DND-41 (cell line): ENCODE measurements at regions not wholly inside any gene's neighbourhood (a gene's known extent, or its start where the extent isn't known, plus 50 kb on each side); places are given as distances from the start of the nearest gene placed in this dataset.

Source experiments
- ATAC-seq: fragments of 200-7000 bp; cut with Tn5 transposase; 3 replicates; pipeline ENCODE4 v1.9.1; 2021; ENCODE audit warnings: low read depth; ENCODE audit not compliant: insufficient read depth
- DNase-seq: peaks from one replicate; pipeline ENCODE4 v3.0.0-alpha.2; 2020
- H2AFZ ChIP-seq: 2 replicates; pipeline ENCODE4 v1.6.0; 2012; ENCODE audit warnings: low read depth, low read length
- H3K27ac ChIP-seq: 2 replicates; pipeline ENCODE4 v1.5.1; 2012; ENCODE audit warnings: low read length, inconsistent platforms
- H3K27me3 ChIP-seq: fragments of 200-600 bp; sonication (generic); 2 replicates; pipeline ENCODE4 v1.6.0; 2012; ENCODE audit warnings: low read length, mild to moderate bottlenecking, inconsistent platforms; ENCODE audit not compliant: insufficient read depth, poor library complexity
- H3K36me3 ChIP-seq: 2 replicates; pipeline ENCODE4 v1.5.1; 2012; ENCODE audit warnings: low read length, inconsistent platforms; ENCODE audit not compliant: insufficient read depth
- H3K4me1 ChIP-seq: 2 replicates; pipeline ENCODE4 v1.5.1; 2012; ENCODE audit warnings: mild to moderate bottlenecking, low read length; ENCODE audit not compliant: insufficient read depth
- H3K4me2 ChIP-seq: 2 replicates; pipeline ENCODE4 v1.6.0; 2012; ENCODE audit warnings: mild to moderate bottlenecking, moderate library complexity, low read length, inconsistent platforms; ENCODE audit not compliant: insufficient read depth
- H3K4me3 ChIP-seq, 2 experiments: fragments of 200-600 bp in 1 of 2; shearing (Covaris generic) in 1 of 2; 2 replicates each; pipeline ENCODE4 v1.5.1; 2012 to 2016; ENCODE audit warnings: inconsistent platforms in 2 of 2, low read length in 2 of 2, mild to moderate bottlenecking in 2 of 2, low read depth in 1 of 2, moderate library complexity in 1 of 2
- H3K79me2 ChIP-seq: 2 replicates; pipeline ENCODE4 v1.6.0; 2012; ENCODE audit warnings: low read length, inconsistent platforms; ENCODE audit not compliant: insufficient read depth
- H3K9ac ChIP-seq: 2 replicates; pipeline ENCODE4 v1.6.0; 2012; ENCODE audit warnings: low read depth, mild to moderate bottlenecking, inconsistent platforms, low read length, moderate library complexity
- H3K9me3 ChIP-seq: 2 replicates; pipeline ENCODE4 v1.5.1; 2012; ENCODE audit warnings: low read length, moderate library complexity, mild to moderate bottlenecking, inconsistent platforms; ENCODE audit not compliant: insufficient read depth, severe bottlenecking
- H4K20me1 ChIP-seq: 2 replicates; pipeline ENCODE4 v1.6.0; 2012; ENCODE audit warnings: low read length; ENCODE audit not compliant: insufficient read depth
- CTCF ChIP-seq: IDR thresholded peaks from 2 replicates; pipeline ENCODE4 v1.5.1; 2012; ENCODE audit warnings: borderline replicate concordance, low read length, moderate library complexity, mild to moderate bottlenecking; ENCODE audit not compliant: poor library complexity, severe bottlenecking; ENCODE audit errors: extremely low read depth
- EZH2 ChIP-seq: IDR thresholded peaks from 3 replicates; pipeline ENCODE4 v1.6.1; 2012; ENCODE audit warnings: borderline replicate concordance, low read depth, mild to moderate bottlenecking, moderate library complexity, low read length, inconsistent platforms; ENCODE audit not compliant: severe bottlenecking

GRCh38 chr14:37977481-37977880 is 230.2 kb upstream of the SSTR1 start:
- ATAC-seq (no peak), DNase-seq (no peak)
- no peak overlapping the region for H3K4me3 ChIP-seq
- H3K79me2 ChIP-seq = no peaks in the 10 kb centered on the region
- no peak overlapping the region for H3K27ac ChIP-seq
- H3K36me3 ChIP-seq = no peaks in the 10 kb centered on the region
- TF ChIP-seq CTCF = no peak
- no peaks in the 10 kb centered on the region for H3K27me3 ChIP-seq
- no peaks in the 10 kb centered on the region for H3K4me1 ChIP-seq
- H2AFZ ChIP-seq = no peak overlapping the region
- no peak overlapping the region for H3K9ac ChIP-seq
- H3K9me3 ChIP-seq = peaks cover 18% of the 10 kb centered on the region
- H4K20me1 ChIP-seq = no peaks in the 10 kb centered on the region
- no peak overlapping the region for H3K4me2 ChIP-seq

GRCh38 chr14:37985826-37986470 is 221.8 kb upstream of the SSTR1 start:
- H3K79me2 ChIP-seq = no peaks in the 10 kb centered on the region
- peak; percentile 62 for ATAC-seq
- no peak overlapping the region for H3K4me3 ChIP-seq
- no peaks in the 10 kb centered on the region for H3K36me3 ChIP-seq
- H2AFZ ChIP-seq = peak overlapping the region; percentile 43; the same call in 1 of the 2 replicates
- no peaks in the 10 kb centered on the region for H4K20me1 ChIP-seq
- peak; percentile 39 for DNase-seq
- no peak overlapping the region for H3K4me2 ChIP-seq
- no peak overlapping the region for H3K9ac ChIP-seq
- peaks cover 12% of the 10 kb centered on the region for H3K9me3 ChIP-seq
- H3K4me1 ChIP-seq = peaks cover 4% of the 10 kb centered on the region; the same call in 1 of the 2 replicates
- H3K27ac ChIP-seq = no peak overlapping the region
- TF ChIP-seq CTCF (peak; percentile 74), EZH2 (no peak)
- H3K27me3 ChIP-seq = no peaks in the 10 kb centered on the region

GRCh38 chr14:37988472-37988871 is 219.2 kb upstream of the SSTR1 start:
- H2AFZ ChIP-seq = no peak overlapping the region
- no peak overlapping the region for H3K27ac ChIP-seq
- no peak overlapping the region for H3K9ac ChIP-seq
- no peaks in the 10 kb centered on the region for H3K36me3 ChIP-seq
- H3K4me3 ChIP-seq = no peak overlapping the region
- ATAC-seq (peak; percentile 63; the same call in 1 of the 3 replicates), DNase-seq (peak; percentile 18)
- no peaks in the 10 kb centered on the region for H3K9me3 ChIP-seq
- TF ChIP-seq CTCF = no peak
- TF ChIP-seq EZH2 = no peak
- H3K4me2 ChIP-seq = no peak overlapping the region
- no peaks in the 10 kb centered on the region for H3K27me3 ChIP-seq
- no peaks in the 10 kb centered on the region for H3K79me2 ChIP-seq
- H3K4me1 ChIP-seq = peaks cover 13% of the 10 kb centered on the region
- no peaks in the 10 kb centered on the region for H4K20me1 ChIP-seq
